Dermis microvascular lymphatic vessel endothelial cell (primary cell): ENCODE measurements at regions not wholly inside any gene's neighbourhood (a gene's known extent, or its start where the extent isn't known, plus 50 kb on each side); places are given as distances from the start of the nearest gene placed in this dataset.

Source experiments
- DNase-seq, 2 donors: peaks; one replicate each; pipeline versions ENCODE4 v3.0.0 to v3.0.0-alpha.2; 2010; ENCODE audit warnings: low read depth in 2 of 2

DNA sequence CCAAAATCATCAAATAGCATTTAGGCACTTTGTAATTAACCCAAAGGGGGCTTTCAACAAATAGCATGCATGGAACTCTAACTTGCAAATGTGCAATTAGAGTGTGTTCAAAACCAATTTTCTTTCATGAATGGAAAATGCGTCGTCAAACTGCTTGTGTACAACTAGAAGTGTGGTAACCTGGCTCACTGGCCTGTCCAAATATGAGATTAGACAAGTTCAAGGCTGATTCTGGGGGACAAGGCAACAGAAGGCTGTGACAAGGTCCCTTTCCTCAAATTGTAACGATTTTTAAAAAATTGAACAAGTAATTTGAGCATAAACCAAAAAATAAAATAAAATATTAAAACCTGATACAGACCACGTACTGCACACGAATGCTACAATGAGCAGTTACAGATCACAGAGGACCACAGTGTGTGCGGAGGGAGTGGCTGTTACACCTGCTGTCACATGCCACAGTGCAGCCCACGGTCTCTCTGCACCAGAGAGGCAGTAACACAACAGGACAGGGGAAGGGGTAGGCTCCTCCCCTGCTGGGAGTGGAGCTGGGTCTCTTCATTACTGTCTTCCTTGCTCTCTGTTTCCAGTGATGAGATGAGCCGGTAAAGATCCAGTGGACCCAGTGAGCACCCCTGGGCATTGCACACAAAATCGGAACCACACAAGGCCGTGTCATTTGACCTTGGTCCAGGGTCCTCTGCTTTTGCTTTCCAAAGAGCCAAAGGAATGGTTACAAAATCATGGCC lies 252.2 kb upstream of the PDE10A start:
- DNase-seq: no peak

DNA sequence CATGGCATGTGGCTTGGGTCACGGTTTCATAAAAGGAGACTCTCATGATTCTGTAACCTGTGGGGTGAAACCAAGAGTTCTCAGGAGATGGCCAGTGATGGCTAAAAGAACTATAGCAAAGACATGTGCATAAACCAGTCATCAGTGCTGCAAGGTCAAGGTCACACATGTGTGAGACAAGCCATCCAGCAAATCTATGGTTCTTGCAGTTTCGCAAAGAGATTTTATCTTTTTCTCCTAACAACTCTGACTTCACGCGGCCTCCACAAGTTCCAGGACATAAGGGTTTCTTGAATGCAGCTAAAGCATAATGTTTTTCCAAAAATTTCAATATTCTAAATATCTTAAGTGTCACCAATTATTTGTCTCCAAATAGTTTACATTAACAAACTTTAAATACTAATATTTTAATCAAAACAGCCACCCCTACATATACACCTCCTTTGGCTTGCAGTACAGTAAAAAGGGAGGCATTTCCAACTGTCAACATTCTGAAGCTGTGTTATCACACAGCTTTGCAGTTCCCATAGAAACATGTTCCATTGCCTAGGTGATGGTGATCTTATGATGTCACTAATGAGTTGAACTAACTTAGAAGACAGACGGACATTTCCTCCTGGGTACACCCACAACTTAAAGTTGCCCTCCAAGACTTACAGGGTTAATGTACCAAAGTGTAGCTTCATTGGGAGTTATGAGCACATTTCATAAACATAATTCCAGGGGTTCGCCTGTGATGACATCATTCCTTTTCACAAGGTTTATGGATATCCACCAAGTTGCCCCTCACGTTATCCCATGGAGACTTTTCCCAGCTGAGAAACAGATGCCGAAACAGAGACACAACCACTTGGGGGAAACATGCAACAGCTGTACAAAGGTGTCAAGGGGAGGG lies 250.9 kb upstream of the PDE10A start:
- DNase-seq: no peak

DNA sequence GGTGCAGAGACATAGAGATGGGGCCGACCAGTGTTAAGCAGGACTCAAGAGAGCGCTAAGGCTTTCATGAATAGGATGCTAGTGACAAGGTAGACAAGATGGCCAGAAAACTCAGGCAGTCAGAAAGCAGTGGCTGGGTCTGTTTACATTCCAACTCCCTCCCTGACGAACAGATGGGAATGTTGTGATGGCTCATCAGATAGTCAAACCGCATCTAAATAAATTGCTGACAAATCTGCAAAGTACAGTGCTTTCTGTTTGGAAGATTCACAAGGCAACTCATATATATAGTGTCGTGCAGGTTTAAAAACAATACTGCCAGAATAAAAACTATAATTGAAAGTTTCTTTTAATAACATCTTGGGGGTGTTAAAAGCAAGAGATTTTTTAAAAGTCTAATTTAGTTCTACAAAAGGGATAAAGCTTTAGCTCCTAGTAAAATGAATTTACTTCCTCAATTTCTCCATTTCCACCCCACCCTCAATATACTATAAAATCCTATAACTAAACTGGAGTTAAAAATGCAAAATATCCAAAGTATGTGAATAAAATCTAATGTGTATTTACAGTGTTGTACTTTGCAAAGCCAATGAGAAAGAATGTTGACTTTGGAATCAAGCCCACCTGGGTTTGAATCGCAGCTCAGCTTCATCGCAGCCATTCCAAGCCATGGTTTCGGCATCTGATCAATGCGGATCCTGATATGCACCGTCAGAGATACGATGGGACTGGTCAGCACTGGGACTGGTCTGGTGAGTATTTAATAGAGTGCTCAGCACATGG lies 247.3 kb upstream of the PDE10A start:
- no peak for DNase-seq

DNA sequence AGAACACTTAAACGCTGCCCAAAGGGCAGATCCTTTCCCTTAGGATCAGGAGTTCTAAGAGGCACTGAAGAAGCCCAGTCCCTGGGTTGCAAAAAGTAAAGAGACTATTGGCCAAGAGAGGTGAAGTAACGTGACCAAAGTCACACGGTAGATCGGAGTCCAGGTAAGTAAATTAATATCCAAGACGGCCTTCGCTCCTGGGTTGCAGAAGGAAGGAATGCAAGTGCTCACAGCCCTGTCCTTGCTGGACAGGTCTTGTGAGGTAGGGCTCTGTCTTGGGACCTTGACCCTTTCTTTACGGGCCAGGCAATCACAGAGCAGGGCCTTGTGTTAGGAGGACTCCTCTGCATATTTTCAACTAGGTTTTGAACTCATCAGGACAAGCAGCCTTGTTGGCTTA lies 243.7 kb upstream of the PDE10A start:
- no peak for DNase-seq

DNA sequence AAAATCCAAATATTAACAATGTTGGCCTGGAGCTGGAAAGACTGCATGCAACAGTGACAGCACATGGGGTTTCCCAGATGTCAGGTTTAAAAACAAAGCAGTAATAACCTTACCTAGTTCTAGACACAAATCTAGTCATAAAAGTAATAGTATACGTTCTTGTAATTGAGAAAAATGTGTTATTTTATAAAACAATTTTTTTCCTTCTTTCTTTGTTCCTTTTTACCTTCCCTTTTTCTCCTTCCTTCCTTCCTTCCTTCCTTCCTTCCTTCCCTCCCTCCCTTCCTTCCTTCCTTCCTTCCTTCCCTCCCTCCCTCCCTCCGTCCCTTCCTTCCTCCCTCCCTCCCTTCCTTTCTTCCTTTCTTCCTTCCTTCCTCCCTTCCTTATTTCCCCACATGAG lies 242.7 kb upstream of the PDE10A start:
- no peak for DNase-seq

DNA sequence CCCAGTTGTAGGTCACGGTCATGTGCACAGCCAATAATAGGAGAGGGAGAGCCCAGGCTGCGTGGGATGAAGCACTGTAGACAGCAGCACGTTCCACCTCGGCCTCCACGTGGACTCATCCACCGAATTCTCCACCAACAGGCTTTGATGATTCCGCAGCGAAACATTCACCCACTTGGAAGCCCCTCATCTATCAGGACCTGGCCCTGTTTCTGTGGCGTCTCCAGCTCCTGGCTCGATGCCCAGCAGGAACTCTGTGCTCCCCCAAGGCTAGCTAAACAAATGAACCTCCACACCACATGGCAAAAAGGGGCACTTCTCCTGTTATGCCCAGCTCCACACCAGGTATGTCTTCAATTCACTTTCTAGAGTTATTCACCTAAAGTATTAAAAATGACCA lies 237.9 kb upstream of the PDE10A start:
- no peak for DNase-seq

DNA sequence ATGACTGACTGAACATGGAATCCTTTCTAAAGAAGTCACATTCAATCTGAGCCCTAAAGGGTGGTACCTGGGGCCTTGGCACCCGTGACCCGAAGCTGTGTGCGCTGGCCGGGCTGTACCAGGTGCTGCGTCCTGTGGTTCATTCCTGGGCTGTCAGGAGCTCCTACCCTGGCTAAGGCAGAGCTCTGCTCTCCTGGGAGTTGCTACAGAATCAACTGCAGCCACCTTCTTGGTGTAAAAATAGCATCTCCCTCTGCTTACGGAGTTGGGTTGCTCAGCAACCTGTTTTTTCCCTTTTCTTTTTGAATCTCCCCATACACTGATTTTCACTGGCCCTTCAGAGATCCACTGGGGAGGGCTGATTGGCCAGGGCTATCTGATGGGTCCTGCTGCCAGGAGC lies 236.6 kb upstream of the PDE10A start:
- DNase-seq: no peak

DNA sequence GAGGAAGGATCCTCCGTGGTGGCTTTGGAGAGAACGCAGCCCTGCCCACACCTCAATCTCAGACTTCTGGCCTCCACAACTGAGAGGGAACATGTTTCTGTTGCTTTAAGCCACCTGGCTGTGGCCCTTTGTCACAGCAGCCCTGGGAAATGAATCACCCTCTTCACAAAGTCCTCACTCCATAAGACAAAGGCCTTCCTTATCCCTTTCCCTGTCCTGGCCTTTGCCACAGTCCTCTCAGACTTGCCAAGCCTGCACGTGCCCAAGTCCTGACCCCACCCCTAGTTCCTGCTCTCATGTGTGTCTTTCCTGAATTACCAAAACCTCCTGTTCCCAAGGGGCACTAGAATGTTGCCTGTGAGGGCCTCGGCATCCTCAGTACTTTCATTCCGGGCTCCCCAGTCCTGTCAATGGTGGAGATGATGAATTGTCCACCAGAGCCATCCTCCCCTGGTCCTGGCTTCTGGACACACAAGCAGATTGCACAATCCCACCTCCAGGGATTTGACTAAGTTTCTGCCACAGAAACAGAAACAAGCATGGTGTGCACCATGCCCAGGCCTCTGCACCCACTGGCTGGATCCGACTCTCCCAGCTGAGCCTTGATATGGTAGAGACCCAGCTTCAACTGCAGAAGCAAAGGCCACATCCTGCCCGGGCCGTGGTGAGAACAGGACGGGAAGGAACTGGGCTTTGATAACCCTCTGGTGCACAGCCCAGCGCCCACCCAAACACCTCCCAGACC lies 232.6 kb upstream of the PDE10A start:
- no peak for DNase-seq

DNA sequence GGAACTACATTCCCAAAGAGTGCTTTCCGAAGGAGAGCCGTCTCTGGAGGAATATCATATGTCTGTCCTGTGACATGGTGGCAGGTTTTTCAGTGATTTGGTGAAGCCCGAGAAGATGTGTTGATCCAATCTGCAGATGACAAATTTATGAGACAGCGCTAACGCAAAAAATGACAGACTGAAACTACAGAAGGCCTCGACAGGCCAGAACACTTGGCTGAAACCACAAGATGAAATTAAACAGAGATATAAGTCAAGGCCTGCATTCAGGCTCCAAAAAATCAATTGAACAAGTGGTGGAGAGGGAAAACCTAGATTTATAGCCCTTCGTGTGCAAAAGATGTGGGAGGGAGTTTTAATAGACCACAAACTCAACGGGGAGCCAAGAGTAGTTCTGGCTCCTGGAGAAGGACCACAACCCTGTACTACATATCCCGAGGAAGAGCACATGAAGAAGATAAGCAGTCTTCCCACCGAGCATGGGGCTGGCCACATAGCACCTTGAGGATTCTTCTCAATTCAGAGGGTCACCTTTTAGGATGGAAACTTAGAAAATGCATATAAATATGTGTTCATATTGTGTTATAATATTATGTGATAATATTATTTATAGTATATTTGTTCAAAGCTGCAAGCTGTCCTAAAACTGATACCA lies 231.3 kb upstream of the PDE10A start:
- DNase-seq: no peak

DNA sequence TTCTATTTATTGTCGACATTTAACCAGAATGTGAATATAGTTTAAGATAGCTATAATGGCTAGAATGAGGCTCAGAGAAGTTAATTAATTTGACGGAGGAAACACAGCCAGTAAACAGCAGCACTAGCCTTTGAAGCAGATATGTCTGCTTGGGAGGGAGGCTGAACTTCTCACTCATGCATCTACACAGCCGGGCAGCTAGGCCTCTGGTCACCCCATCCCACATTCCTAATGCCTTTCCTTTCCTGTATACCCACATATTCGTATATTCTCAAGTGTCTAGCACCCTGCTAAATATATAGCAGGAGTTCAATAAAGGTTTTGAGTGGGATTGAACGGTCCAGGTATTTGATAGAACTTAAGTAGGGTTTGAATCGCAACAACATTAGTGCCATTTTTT lies 230.4 kb upstream of the PDE10A start:
- no peak for DNase-seq

DNA sequence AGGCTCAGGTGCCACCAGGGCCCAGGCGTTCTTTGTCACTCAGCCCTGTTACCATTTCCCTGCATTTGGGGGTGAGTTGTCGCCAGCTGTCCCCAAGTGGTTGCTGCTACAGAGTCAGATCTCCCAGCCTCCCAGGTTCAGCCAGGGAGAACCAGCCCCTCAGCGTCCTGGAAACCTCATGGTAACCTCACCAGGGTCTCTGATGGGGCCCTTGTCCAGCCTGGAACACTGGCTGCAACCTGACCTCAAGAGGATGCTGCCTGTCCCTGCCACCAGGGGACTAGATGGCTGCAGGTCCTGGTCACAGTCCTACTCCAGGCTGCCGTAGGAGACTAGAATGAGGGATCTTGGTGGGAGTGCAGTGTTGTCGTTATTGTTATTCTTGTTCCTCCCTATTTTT lies 228.3 kb upstream of the PDE10A start:
- no peak for DNase-seq

DNA sequence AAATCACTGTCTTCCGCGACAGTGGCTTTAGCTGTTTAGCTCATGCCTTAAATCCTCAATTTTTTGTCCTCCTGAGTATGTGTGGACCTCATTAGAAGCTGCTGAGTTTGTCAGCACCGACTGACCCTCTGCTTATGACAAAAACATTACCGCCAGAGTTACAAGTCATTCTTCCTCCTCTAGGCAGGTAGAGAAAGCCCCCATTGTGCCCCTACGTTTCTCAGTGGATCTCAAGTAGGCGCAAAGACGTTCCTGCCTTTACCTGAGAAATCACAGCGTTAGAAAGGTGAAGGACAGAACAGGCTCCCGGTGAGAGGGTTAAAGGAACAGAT lies 227.3 kb upstream of the PDE10A start:
- DNase-seq: no peak

DNA sequence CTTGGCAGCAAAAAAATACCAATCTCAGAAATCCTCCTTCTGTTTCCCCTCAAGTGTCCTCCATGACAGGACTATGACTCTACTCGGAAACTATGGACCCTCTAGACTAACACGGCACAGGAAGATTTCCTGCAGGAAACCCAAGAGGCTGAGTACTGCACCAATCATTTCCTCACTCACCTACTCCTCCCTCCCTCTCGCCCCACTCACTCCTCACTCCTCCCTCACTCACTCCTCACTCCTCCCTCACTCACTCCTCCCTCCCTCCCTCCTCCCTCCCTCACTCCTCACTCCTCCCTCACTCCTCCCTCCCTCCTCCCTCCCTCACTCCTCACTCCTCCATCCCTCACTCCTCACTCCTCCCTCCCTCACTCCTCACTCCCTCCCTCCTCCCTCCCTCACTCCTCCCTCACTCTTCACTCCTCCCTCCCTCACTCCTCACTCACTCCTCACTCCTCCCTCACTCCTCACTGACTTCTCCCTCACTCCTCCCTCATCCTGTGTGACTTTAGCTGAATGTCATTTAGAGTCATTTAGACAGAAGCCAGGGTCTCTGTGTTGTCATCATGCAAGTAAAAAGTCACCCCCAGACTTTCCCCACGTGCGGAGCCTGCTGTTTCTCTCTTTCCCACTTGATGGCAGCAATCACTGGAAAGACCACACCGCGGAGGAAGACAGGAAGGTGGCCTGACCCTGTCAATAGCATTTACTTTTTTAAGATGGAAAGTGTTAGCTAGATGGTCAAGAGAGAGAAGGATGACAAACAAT lies 226.8 kb upstream of the PDE10A start:
- DNase-seq: peak; percentile 4 to 25

DNA sequence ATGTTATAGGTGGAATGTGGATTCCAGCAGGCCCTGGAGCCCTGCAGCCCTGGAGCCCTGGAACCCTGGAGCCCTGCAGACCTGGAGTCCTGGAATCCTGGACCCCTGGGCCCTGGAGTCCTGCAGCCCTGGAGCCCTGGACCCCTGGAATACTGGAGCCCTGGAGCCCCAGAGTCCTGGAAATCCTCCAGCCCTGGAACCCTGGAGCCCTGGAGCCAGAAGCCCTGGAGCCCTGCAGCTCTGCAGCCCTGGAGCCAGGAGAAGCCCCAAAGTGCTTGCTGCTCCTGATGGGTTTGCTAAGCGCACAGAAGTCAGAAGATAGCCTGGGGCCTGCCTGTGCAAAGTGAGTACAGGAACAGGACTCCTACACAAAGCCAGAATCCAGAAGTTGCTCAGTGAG lies 223.1 kb upstream of the PDE10A start:
- DNase-seq: no peak

DNA sequence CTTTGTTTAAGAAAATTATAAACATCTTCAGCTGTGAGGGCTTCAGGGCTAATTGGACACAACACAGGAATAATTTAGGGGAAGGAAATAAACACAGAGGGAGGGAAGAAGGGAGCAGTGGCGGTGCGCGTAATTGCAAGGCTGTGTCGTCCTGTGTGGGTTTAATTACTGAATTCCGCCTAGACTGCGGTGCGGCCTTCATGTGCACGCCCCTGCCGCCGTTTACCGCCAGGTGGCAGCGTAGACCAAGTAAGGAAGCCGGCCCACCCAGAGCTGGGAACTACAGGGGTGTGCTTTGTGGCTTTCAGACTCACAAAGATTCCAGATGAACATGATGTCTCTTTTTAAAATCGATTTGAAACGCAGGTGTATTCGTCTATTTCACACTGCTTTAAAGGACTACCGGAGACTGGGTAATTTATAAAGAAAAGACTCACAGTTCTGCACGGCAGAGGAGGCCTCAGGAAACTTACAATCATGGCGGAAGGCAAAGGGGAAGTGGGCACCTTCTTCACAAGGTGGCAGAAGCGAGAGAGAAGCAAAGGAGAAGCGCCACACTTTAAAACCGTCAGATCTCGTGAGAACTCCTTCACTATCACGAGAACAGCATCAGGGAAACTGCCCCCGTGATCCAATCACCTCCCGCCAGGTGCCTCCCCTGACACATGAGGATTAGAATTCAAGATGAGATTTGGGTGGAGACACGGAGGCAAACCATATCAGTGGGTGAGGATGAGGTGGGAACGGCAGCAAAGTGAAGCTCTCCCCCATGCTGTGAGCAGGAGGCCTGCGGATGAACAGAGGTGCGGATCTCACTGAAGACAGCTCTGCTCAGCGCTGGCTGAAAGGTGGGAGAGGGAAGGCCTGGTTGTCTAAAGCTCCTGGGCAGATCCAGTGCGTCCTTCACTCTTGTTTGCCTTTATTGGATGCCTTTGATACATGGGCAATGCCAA lies 222.0 kb upstream of the PDE10A start:
- DNase-seq: peak; percentile 23 to 72

DNA sequence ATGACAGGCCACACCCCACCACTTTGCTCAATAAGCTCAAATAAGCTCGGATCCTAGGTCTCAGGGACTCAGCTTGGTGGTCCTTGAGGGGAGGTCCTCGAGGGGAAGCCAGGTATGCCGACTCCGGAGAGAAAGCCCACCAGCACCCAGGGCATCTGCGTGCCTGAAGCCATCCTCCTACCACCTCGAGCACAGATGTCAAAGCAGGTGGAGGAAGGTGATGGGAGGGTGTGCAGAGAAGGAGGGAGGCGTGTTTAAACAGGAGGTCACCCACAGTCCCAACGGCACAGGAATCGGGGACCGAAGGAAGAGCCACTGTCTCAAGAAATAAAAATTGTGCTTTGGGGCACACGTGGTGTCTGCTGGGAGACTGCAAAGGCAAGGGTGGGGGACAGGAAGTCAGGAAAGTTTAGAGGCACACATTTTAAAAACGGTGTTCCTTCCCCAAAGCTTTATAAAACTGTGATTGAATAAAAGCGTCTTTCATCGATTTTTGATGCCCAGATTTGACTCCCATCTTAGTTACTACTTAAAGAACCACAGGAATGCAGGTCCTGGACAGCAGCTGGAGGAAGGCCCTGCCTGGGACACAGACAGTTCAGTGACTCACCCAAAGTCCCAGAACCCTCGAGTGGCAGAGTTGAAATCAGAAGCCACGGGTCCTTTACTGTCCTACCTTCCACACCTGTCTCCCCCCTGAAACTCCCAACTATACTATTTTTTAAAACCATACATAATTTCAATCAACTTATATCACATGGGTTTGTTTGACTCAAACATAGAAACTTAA lies 221.0 kb upstream of the PDE10A start:
- DNase-seq: no peak

DNA sequence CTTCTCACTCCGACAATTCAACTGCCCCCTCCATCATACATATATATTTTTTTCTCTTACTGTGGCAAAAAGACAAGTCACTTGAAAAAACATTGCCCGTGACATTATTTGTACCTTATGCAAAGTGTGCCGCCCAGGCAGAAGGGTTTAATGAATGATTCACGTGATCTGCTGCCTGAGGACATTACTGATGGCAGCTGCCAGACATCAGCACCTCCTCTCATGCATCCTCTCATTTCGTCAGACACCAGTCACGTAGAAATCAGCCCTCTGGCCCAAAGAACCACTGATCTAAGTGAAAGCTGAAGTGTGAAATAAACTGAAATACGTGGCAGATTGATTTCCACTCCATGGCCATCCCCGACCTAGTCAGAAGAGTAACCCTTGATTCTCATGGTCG lies 218.8 kb upstream of the PDE10A start:
- DNase-seq: no peak

DNA sequence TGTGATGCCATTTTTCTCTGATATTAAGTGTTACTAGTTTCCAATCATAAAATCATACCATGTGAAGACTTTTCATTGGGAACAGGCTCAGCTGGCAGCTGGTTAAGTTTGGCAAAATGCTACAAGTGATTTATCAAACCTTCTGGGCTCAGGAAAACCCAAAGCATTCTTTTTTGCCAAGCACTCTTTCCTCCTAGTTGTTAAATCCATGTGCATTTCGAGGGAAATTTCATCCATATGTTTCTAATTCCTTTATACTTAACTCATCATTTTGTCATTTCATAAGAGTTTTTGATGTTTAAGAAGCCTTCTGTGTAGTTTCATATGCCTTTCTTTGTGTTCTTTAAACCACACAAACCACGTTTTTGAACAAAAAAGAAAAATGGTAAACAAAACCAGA lies 217.6 kb upstream of the PDE10A start:
- DNase-seq: no peak
